ENCODE measurements at regions not wholly inside any gene's neighbourhood (a gene's known extent, or its start where the extent isn't known, plus 50 kb on each side); places are given as distances from the start of the nearest gene placed in this dataset.

DNA sequence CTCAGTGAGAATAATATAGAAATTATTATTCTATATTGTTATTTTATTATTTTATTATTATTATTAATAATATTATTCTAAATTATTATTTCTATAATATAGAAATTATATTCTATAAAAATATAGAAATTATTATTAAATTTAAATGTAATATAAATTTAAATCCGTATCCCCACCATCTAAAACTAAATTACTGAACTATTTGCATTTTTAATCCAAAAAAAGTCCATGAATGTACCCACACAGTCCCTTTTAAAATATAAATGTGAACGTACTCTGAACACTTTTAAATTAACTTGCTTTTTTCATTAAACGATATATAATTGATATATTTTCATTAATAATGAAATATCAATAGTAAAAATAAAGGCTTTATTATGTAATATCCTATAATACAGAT is 248.3 kb upstream of the PCDH7 start:
- Histone ChIP-seq H3K4me3 (no peak overlapping the region), H3K79me2 (ENCODE audit: low read depth) (no peaks in the 10 kb centered on the region), H3F3A (ENCODE audit: insufficient read depth, low read depth) (no peaks in the 10 kb centered on the region), H3K4me2 (no peak overlapping the region), H2AFZ (no peak overlapping the region), H3K4me1 (replicated peaks; ENCODE audit: insufficient read depth) (no peaks in the 10 kb centered on the region), H3K27me3 (ENCODE audit: insufficient read depth, low read depth) (no peaks in the 10 kb centered on the region), H4K20me1 (ENCODE audit: insufficient read depth) (no peaks in the 10 kb centered on the region), H3K9me3 (ENCODE audit: insufficient read depth, low read depth) (no peaks in the 10 kb centered on the region), H3K27ac (no peak overlapping the region), H3K9me2 (ENCODE audit: insufficient read depth) (no peaks in the 10 kb centered on the region), H3K36me3 (ENCODE audit: low read depth) (no peaks in the 10 kb centered on the region)
- intact Hi-C loops (cut with micrococcal nuclease; ENCODE audit: unreplicated experiment), result no loop called here
- no TSS peak for BruUV-seq (replicated peaks)
- POLR2A ChIA-PET (ENCODE audit: unreplicated experiment), result no interaction called here
- no peak for TF ChIP-seq EZH2 (IDR thresholded peaks at IDR 0.05; ENCODE audit: low read depth)
- TF ChIP-seq, protein P1, sequence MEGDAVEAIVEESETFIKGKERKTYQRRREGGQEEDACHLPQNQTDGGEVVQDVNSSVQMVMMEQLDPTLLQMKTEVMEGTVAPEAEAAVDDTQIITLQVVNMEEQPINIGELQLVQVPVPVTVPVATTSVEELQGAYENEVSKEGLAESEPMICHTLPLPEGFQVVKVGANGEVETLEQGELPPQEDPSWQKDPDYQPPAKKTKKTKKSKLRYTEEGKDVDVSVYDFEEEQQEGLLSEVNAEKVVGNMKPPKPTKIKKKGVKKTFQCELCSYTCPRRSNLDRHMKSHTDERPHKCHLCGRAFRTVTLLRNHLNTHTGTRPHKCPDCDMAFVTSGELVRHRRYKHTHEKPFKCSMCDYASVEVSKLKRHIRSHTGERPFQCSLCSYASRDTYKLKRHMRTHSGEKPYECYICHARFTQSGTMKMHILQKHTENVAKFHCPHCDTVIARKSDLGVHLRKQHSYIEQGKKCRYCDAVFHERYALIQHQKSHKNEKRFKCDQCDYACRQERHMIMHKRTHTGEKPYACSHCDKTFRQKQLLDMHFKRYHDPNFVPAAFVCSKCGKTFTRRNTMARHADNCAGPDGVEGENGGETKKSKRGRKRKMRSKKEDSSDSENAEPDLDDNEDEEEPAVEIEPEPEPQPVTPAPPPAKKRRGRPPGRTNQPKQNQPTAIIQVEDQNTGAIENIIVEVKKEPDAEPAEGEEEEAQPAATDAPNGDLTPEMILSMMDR (conservative IDR thresholded peaks at IDR 0.05), result no peak
- CTCF ChIA-PET, result no interaction called here
- no peak for DNase-seq

DNA sequence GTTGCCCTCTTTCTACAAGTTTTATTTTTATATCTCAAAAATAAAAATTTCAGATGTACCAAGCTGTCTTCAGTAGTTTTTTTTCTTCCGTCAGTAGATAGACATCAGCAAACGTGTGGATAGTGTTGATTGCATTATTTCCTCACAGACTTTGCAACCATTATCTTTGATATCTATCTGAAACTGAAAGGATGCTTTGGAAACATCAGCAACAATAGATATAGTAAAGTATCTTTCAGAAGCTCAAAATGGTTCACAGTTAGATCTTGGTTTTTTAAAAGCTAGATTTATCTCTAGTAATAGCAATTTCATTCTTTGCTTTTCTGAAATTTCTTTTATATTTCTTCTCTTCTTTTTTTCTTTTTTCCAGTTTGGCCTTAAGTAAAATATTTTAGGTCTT is 246.9 kb upstream of the PCDH7 start:
- Histone ChIP-seq H3F3A (ENCODE audit: insufficient read depth, low read depth) (no peaks in the 10 kb centered on the region), H4K20me1 (ENCODE audit: insufficient read depth) (no peaks in the 10 kb centered on the region), H3K4me1 (replicated peaks; ENCODE audit: insufficient read depth) (no peaks in the 10 kb centered on the region), H3K9me2 (ENCODE audit: insufficient read depth) (no peaks in the 10 kb centered on the region), H3K27me3 (ENCODE audit: insufficient read depth, low read depth) (no peaks in the 10 kb centered on the region), H3K27ac (no peak overlapping the region), H2AFZ (no peak overlapping the region), H3K79me2 (ENCODE audit: low read depth) (no peaks in the 10 kb centered on the region), H3K4me3 (no peak overlapping the region), H3K4me2 (no peak overlapping the region), H3K9me3 (ENCODE audit: insufficient read depth, low read depth) (no peaks in the 10 kb centered on the region), H3K36me3 (ENCODE audit: low read depth) (no peaks in the 10 kb centered on the region)
- ChIA-PET CTCF (no interaction called here), POLR2A (ENCODE audit: unreplicated experiment) (no interaction called here)
- BruUV-seq (replicated peaks), result no TSS peak
- DNase-seq, result no peak
- no peak for TF ChIP-seq EZH2 (IDR thresholded peaks at IDR 0.05; ENCODE audit: low read depth)
- TF ChIP-seq, protein P1 (conservative IDR thresholded peaks at IDR 0.05), result no peak
- intact Hi-C loops (cut with micrococcal nuclease; ENCODE audit: unreplicated experiment), result no loop called here

DNA sequence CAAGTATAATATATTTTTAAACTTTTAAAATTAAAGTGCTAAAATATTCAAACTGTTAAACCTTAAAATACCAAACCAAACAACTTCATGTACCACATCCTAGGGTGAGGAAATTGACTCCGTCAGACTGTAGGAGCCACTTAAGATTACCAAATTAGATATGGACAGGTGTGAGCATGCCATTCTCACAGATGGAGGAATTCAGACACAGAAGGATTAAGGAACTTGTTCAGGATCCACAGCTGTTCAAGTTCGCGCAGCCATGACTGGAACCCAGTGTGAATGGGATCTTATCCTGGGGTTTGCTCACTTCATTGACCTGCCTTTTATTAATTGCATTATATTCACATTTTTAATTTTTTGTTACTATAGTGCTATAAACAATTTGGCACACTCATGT is 224.9 kb upstream of the PCDH7 start:
- TF ChIP-seq, protein P1 (conservative IDR thresholded peaks at IDR 0.05), result no peak
- no peak for TF ChIP-seq EZH2 (IDR thresholded peaks at IDR 0.05; ENCODE audit: low read depth)
- intact Hi-C loops (cut with micrococcal nuclease; ENCODE audit: unreplicated experiment), result no loop called here
- Histone ChIP-seq H3K27me3 (ENCODE audit: insufficient read depth, low read depth) (no peaks in the 10 kb centered on the region), H3F3A (ENCODE audit: insufficient read depth, low read depth) (no peaks in the 10 kb centered on the region), H3K9me2 (ENCODE audit: insufficient read depth) (no peaks in the 10 kb centered on the region), H3K4me1 (replicated peaks; ENCODE audit: insufficient read depth) (no peaks in the 10 kb centered on the region), H3K27ac (no peak overlapping the region), H4K20me1 (ENCODE audit: insufficient read depth) (no peaks in the 10 kb centered on the region), H3K9me3 (ENCODE audit: insufficient read depth, low read depth) (no peaks in the 10 kb centered on the region), H3K4me2 (no peak overlapping the region), H3K36me3 (ENCODE audit: low read depth) (no peaks in the 10 kb centered on the region), H2AFZ (no peak overlapping the region), H3K79me2 (ENCODE audit: low read depth) (no peaks in the 10 kb centered on the region), H3K4me3 (no peak overlapping the region)
- ChIA-PET CTCF (no interaction called here), POLR2A (ENCODE audit: unreplicated experiment) (no interaction called here)
- DNase-seq, result no peak
- BruUV-seq (replicated peaks), result no TSS peak
